ENCODE measurements at regions not wholly inside any gene's neighbourhood (a gene's known extent, or its start where the extent isn't known, plus 50 kb on each side); places are given as distances from the start of the nearest gene placed in this dataset.
"Not testable (repeated sequence)": the region's sequence is repeated elsewhere in the genome, so short reads cannot be mapped to it uniquely, and the experiment has no call there.

- DNase-seq: no peak
Measured at GRCh38 chr10:9010931-9011670, 956.6 kb downstream of the GATA3 start.

- DNase-seq: no peak
Measured at GRCh38 chr10:9012312-9012711, 957.8 kb downstream of the GATA3 start.

GRCh38 chr10:9015005-9015404, 960.5 kb downstream of the GATA3 start:
- DNase-seq: no peak

GRCh38 chr10:9015447-9015846, 961.0 kb downstream of the GATA3 start:
- DNase-seq: no peak

GRCh38 chr10:9016930-9017329, 962.4 kb downstream of the GATA3 start:
- no peak for DNase-seq

GRCh38 chr10:9018195-9019173, 964.0 kb downstream of the GATA3 start:
- no peak for DNase-seq

GRCh38 chr10:9023206-9023605, 968.7 kb downstream of the GATA3 start:
- DNase-seq: no peak

- DNase-seq: no peak
Measured at GRCh38 chr10:9024210-9024609, 969.7 kb downstream of the GATA3 start.

GRCh38 chr10:9028231-9028630, 973.7 kb downstream of the GATA3 start:
- no peak for DNase-seq

- DNase-seq: no peak
Measured at GRCh38 chr10:9035355-9035754, 980.9 kb downstream of the GATA3 start.

- DNase-seq: no peak
Measured at GRCh38 chr10:9036711-9037204, 982.3 kb downstream of the GATA3 start.

GRCh38 chr10:9038146-9038714, 983.7 kb downstream of the GATA3 start:
- no peak for DNase-seq

- no peak for DNase-seq
Measured at GRCh38 chr10:9043466-9043865, 989.0 kb downstream of the GATA3 start.

- no peak for DNase-seq
Measured at GRCh38 chr10:9045311-9045710, 990.8 kb downstream of the GATA3 start.

GRCh38 chr10:9051328-9051974, 997.0 kb downstream of the GATA3 start:
- DNase-seq: no peak

GRCh38 chr10:9052767-9053166, 998.3 kb downstream of the GATA3 start:
- DNase-seq: no peak

- DNase-seq: no peak
Measured at GRCh38 chr10:9056521-9056920, 1002.0 kb downstream of the GATA3 start.

GRCh38 chr10:9057293-9057692, 1002.8 kb downstream of the GATA3 start:
- DNase-seq: not testable (repeated sequence)

GRCh38 chr10:9060314-9060713, 1005.8 kb downstream of the GATA3 start:
- peak; percentile 3 for DNase-seq

- no peak for DNase-seq
Measured at GRCh38 chr10:9061871-9062270, 1007.4 kb downstream of the GATA3 start.

GRCh38 chr10:9066152-9066551, 1011.7 kb downstream of the GATA3 start:
- no peak for DNase-seq

- DNase-seq: no peak
Measured at GRCh38 chr10:9068003-9068402, 1013.5 kb downstream of the GATA3 start.

GRCh38 chr10:9069136-9069535, 1014.6 kb downstream of the GATA3 start:
- DNase-seq: no peak
